Lung (tissue), 11 donors: ENCODE measurements at regions not wholly inside any gene's neighbourhood (a gene's known extent, or its start where the extent isn't known, plus 50 kb on each side); places are given as distances from the start of the nearest gene placed in this dataset.

ENCODE experiments used
- ATAC-seq: fragments of 200-7000 bp; cut with Tn5 transposase; one replicate; pipeline ENCODE4 v1.9.1; 2020; ENCODE audit warnings: moderate number of reproducible peaks; ENCODE audit not compliant: insufficient read depth, low FRiP score
- DNase-seq, 3 donors: peaks; one replicate each; pipeline ENCODE4 v3.0.0-alpha.2; 2013 to 2017
- H3K27ac ChIP-seq, 2 donors: one replicate each; pipeline ENCODE4 v1.5.1; 2013; ENCODE audit warnings: mild to moderate bottlenecking in 2 of 2, moderate library complexity in 2 of 2, control low read depth in 1 of 2, inconsistent platforms in 1 of 2, low read depth in 1 of 2, low read length in 1 of 2
- H3K27me3 ChIP-seq, 3 donors: one replicate each; pipeline ENCODE4 v1.5.1; 2013; ENCODE audit warnings: low read length in 2 of 3; ENCODE audit not compliant: control insufficient read depth in 3 of 3, insufficient read depth in 3 of 3
- H3K36me3 ChIP-seq, 4 donors: one replicate each; pipeline ENCODE4 v1.5.1; 2013; ENCODE audit warnings: low read length in 4 of 4, mild to moderate bottlenecking in 1 of 4, moderate library complexity in 1 of 4; ENCODE audit not compliant: control insufficient read depth in 4 of 4, insufficient read depth in 4 of 4
- H3K4me1 ChIP-seq, 5 donors: one replicate each; pipeline ENCODE4 v1.5.1; 2013; ENCODE audit warnings: low read length in 5 of 5, mild to moderate bottlenecking in 2 of 5, moderate library complexity in 1 of 5; ENCODE audit not compliant: control insufficient read depth in 5 of 5, insufficient read depth in 5 of 5
- H3K4me3 ChIP-seq: one replicate; pipeline ENCODE4 v1.5.1; 2013; ENCODE audit warnings: mild to moderate bottlenecking, control low read depth, moderate library complexity
- H3K9ac ChIP-seq, 2 donors: one replicate each; pipeline ENCODE4 v1.5.1; 2013; ENCODE audit warnings: low read length in 2 of 2, control low read depth in 1 of 2; ENCODE audit not compliant: insufficient read depth in 1 of 2
- H3K9me3 ChIP-seq, 4 donors: one replicate each; pipeline ENCODE4 v1.5.1; 2013; ENCODE audit warnings: low read length in 3 of 4, mild to moderate bottlenecking in 1 of 4, moderate library complexity in 1 of 4; ENCODE audit not compliant: control insufficient read depth in 4 of 4, insufficient read depth in 3 of 4
- WGBS, 2 donors: extraction: QIAGEN DNeasy Blood & Tissue Kit; methylation state at CpG; one replicate each; pipeline ENCODE4 v1.1.7; 2013; 5-methylcytosine and 5-hydroxymethylcytosine counted together
- TF ChIP-seq, protein P1 (sequence below): IDR thresholded peaks from 2 replicates; pipeline ENCODE4 v1.5.1; 2012; ENCODE audit warnings: mild to moderate bottlenecking; ENCODE audit errors: control extremely low read depth, extremely low read depth
- donor health status: control.
- donor health status: control.
- donor health status: Bipolar disorder and iron deficiency.
- donor health status: healthy.
- donor health status: DM: yes; HTN: yes; CAD: no.

DNA sequence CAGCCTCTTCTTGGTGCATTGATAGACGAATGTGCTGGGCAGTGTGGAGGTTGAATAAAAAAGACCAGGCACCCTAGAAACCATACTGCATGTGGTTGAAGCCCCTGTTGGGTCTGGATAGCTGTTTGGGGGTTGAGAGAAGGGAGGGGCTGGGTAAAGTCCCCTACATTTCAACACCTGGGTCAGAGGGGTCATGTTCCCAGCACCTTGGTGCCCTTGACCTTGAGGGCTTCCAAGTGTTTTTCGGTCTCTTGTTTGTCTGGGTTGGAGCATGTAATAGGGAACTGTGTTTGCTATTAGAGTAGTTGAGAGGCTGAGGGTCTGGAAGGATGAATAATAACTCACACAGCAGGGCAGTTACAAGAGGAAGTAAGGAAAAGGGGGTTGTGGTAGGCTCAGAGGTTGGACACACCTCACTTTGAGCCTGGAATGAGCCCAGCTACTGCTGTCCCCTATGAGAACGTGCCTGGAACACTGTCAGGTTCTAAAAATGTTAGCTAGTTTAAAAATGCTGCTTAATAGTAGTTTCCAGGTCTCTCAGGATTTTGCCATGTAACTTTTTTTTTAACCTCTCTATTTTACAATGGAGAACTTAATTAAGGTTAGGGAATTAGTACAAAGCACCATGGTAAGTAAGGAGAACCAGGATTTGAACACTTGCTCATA lies 155.2 kb upstream of the SPRY4 start:
- Histone ChIP-seq H3K36me3 (peaks cover 0 to 6% (median 1%) of the 10 kb centered on the region in 4 donors), H3K9ac (no peak overlapping the region), H3K27ac (no peak overlapping the region), H3K4me3 (no peak overlapping the region), H3K4me1 (no peaks in the 10 kb centered on the region), H3K27me3 (no peaks in the 10 kb centered on the region), H3K9me3 (peaks cover 0 to 15% (median 4%) of the 10 kb centered on the region in 4 donors)
- TF ChIP-seq, protein P1, sequence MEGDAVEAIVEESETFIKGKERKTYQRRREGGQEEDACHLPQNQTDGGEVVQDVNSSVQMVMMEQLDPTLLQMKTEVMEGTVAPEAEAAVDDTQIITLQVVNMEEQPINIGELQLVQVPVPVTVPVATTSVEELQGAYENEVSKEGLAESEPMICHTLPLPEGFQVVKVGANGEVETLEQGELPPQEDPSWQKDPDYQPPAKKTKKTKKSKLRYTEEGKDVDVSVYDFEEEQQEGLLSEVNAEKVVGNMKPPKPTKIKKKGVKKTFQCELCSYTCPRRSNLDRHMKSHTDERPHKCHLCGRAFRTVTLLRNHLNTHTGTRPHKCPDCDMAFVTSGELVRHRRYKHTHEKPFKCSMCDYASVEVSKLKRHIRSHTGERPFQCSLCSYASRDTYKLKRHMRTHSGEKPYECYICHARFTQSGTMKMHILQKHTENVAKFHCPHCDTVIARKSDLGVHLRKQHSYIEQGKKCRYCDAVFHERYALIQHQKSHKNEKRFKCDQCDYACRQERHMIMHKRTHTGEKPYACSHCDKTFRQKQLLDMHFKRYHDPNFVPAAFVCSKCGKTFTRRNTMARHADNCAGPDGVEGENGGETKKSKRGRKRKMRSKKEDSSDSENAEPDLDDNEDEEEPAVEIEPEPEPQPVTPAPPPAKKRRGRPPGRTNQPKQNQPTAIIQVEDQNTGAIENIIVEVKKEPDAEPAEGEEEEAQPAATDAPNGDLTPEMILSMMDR, result no peak
- no peak for DNase-seq
- no peak for ATAC-seq
- WGBS, 2 donors, result 76 to 84% methylated on average over 3 of the region's 3 CpGs

DNA sequence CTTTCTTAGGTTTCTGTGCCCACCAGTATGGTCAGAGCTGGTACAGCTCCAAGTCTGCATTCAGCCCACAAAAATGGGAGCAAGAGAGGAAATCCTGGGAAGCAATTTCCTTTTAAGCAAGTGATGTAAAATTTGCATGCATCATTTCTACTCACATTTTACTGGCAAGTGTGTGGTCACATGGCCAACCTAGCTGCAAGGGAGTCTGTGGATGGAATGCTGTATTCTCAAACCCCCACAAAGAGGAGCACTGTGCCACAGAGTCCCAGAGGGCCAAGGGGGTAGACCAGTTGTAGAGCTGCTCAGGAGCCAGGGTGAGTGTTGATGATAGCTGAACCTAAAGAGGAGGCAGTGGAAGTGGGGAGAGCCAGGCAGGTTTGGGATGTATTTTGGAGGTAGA lies 154.3 kb upstream of the SPRY4 start:
- Histone ChIP-seq H3K9ac (no peak overlapping the region), H3K36me3 (peaks cover 0 to 6% (median 1%) of the 10 kb centered on the region in 4 donors), H3K4me3 (no peak overlapping the region), H3K4me1 (no peaks in the 10 kb centered on the region), H3K27ac (no peak overlapping the region), H3K9me3 (peaks cover 0 to 10% (median 2%) of the 10 kb centered on the region in 4 donors), H3K27me3 (no peaks in the 10 kb centered on the region)
- no peak for DNase-seq
- no peak for ATAC-seq
- TF ChIP-seq, protein P1, result no peak

DNA sequence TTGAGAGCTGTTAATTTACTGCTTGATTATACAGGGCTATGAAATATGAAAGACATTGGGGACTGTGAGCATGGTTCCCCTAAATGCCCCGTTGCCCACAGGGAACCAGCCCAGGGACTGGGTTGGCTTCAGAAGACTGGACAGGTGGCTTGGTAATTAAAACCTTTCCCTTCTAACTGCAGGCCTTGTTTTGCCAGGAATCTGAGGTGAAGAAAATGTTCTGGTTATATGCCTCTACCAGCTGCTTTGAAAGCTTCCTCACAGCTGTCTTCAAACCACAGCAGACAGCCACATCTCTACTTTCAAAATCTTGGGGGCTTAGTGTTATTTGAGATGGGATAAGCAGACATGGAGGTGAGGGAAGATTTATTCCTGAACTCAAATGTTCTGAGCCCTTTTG lies 153.3 kb upstream of the SPRY4 start:
- TF ChIP-seq, protein P1, result no peak
- H3K9ac ChIP-seq, result no peak overlapping the region
- H3K27ac ChIP-seq, result no peak overlapping the region
- DNase-seq, result no peak
- 89 to 96% methylated on average over 1 of the region's 1 CpG for WGBS, 2 donors
- peaks cover 0 to 6% (median 1%) of the 10 kb centered on the region in 4 donors for H3K36me3 ChIP-seq
- H3K27me3 ChIP-seq, result no peaks in the 10 kb centered on the region
- H3K4me1 ChIP-seq, result no peaks in the 10 kb centered on the region
- peaks cover 0 to 10% (median 2%) of the 10 kb centered on the region in 4 donors for H3K9me3 ChIP-seq
- H3K4me3 ChIP-seq, result no peak overlapping the region
- ATAC-seq, result no peak

DNA sequence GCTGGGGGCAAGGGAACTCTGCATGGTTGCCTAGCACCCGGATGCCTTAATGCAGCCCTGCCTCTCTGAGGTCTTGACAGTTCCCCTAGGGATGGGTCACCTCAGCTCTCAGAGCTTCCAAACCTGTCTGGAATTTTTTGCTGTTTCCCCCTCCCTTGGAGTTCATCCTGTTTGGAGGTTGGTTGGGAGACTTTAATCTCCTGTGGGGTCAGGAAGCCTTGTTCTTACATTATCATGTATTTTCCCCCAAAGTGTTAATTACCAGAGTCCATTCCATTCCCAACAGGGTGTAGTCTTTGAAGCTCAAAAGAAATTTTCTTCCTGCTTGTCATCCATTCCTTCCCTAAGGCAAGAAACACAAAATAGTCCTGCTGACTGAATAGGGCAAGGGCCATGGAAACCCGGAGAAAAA lies 150.3 kb upstream of the SPRY4 start:
- ATAC-seq (no peak), DNase-seq (no peak)
- TF ChIP-seq, protein P1, result no peak
- 90 to 94% methylated on average over 2 of the region's 2 CpGs for WGBS, 2 donors
- Histone ChIP-seq H3K36me3 (peaks cover 0 to 6% (median 1%) of the 10 kb centered on the region in 4 donors), H3K9me3 (peaks cover 0 to 10% (median 2%) of the 10 kb centered on the region in 4 donors), H3K4me1 (no peaks in the 10 kb centered on the region), H3K9ac (no peak overlapping the region), H3K27me3 (no peaks in the 10 kb centered on the region), H3K27ac (no peak overlapping the region), H3K4me3 (no peak overlapping the region)
